K562 (cell line): ENCODE measurements at regions not wholly inside any gene's neighbourhood (a gene's known extent, or its start where the extent isn't known, plus 50 kb on each side); places are given as distances from the start of the nearest gene placed in this dataset.

Experiments used
- ATAC-seq: fragments of 200-7000 bp; cut with Tn5 transposase; 3 replicates; pipeline ENCODE4 v1.9.1; 2020; ENCODE audit warnings: moderate library complexity
- BruUV-seq: library from RNA; stranded (reverse); fragments of 400-500 nt; replicated peaks from 2 replicates; lab custom pipeline; 2021; lab: Mats Ljungman, UMichigan
- CTCF ChIA-PET: fragments of 300-600 bp; formaldehyde crosslinking; extraction: SDS; loops from one replicate; lab custom pipeline; 2021; ENCODE audit warnings: low intra/inter-chr PET ratio; lab: Yijun Ruan, JAX
- POLR2A ChIA-PET: fragments of 300-600, 350-650 bp; sonication (Branson Sonifier 250); formaldehyde crosslinking; extraction: SDS; loops from one replicate; lab custom pipeline; 2021; ENCODE audit warnings: antibody characterized with exemption, inconsistent platforms; lab: Yijun Ruan, JAX
- DNase-seq, 4 experiments: peaks; one replicate each; pipeline versions ENCODE4 v3.0.0 to v3.0.0-alpha.2; 2011 to 2018; ENCODE audit warnings: low spot score in 3 of 4, mixed read lengths in 3 of 4; ENCODE audit errors: extremely low read depth in 1 of 4
- FAIRE-seq: peaks from 2 replicates; lab custom pipeline; 2011; peaks lifted over from hg19 to GRCh38; lab: Jason Lieb, UNC
- H2AFZ ChIP-seq: 2 replicates; pipeline ENCODE4 v1.6.0; 2011; ENCODE audit warnings: low read depth, low read length, control low read depth, inconsistent platforms
- H3K27ac ChIP-seq: fragments of 200-600 bp; 3 replicates; pipeline ENCODE4 v1.8.0; 2011; ENCODE audit warnings: low read depth, mild to moderate bottlenecking, control low read depth, inconsistent platforms, low read length, moderate library complexity, mixed read lengths; ENCODE audit errors: extremely low read depth
- H3K27me3 ChIP-seq, 2 experiments: fragments of 300-600 bp in 1 of 2; 2 replicates in 1 of 2; 3 replicates in 1 of 2; pipeline versions ENCODE4 v1.6.0 to v1.8.0; 2011; ENCODE audit warnings: inconsistent platforms in 2 of 2, low read length in 2 of 2, mild to moderate bottlenecking in 1 of 2, mixed read lengths in 1 of 2, moderate library complexity in 1 of 2; ENCODE audit not compliant: control insufficient read depth in 2 of 2, insufficient read depth in 2 of 2
- H3K36me3 ChIP-seq: fragments of 300-600 bp; 3 replicates; pipeline ENCODE4 v1.8.0; 2011; ENCODE audit warnings: mild to moderate bottlenecking, low read length, inconsistent platforms; ENCODE audit not compliant: control insufficient read depth, insufficient read depth
- H3K4me1 ChIP-seq, 2 experiments: fragments of 200-600 bp in 1 of 2; replicated peaks in 1 of 2; 2 replicates in 1 of 2; 3 replicates in 1 of 2; pipeline versions ENCODE4 v1.5.1 to v1.8.0; 2011; ENCODE audit warnings: inconsistent platforms in 2 of 2, low read length in 2 of 2, mild to moderate bottlenecking in 1 of 2, mixed read lengths in 1 of 2, moderate library complexity in 1 of 2; ENCODE audit not compliant: control insufficient read depth in 2 of 2, insufficient read depth in 2 of 2
- H3K4me2 ChIP-seq: 2 replicates; pipeline ENCODE4 v1.6.1; 2011; ENCODE audit warnings: low read length, control low read depth, inconsistent platforms, mixed read lengths; ENCODE audit not compliant: insufficient read depth
- H3K4me3 ChIP-seq: fragments of 200-600 bp; sonication (generic), shearing (Covaris generic); 2 replicates; pipeline ENCODE4 v1.5.1; 2016; ENCODE audit warnings: control low read depth, inconsistent platforms
- H3K79me2 ChIP-seq: fragments of 200-600 bp; 3 replicates; pipeline ENCODE4 v1.8.0; 2011; ENCODE audit warnings: low read length, inconsistent platforms; ENCODE audit not compliant: control insufficient read depth, insufficient read depth
- H3K9ac ChIP-seq, 2 experiments: 2 replicates each; pipeline versions ENCODE4 v1.6.0 to v1.6.1; 2011; ENCODE audit warnings: low read depth in 2 of 2, low read length in 2 of 2, control low read depth in 1 of 2, inconsistent platforms in 1 of 2, mild to moderate bottlenecking in 1 of 2, mixed read lengths in 1 of 2; ENCODE audit not compliant: insufficient read depth in 1 of 2
- H3K9me1 ChIP-seq: one replicate; pipeline ENCODE4 v1.6.0; 2011; ENCODE audit warnings: inconsistent platforms, mild to moderate bottlenecking, low read length, moderate library complexity; ENCODE audit not compliant: control insufficient read depth, insufficient read depth
- H3K9me3 ChIP-seq: replicated peaks from 2 replicates; pipeline ENCODE4 v1.5.1; 2011; ENCODE audit warnings: low read depth, low read length, inconsistent platforms; ENCODE audit not compliant: control insufficient read depth, insufficient read depth
- H4K20me1 ChIP-seq: replicated peaks from 2 replicates; pipeline ENCODE4 v1.6.1; 2011; ENCODE audit warnings: low read length, inconsistent platforms, mixed read lengths; ENCODE audit not compliant: control insufficient read depth, insufficient read depth
- AFF4 ChIP-seq: sonication (generic); formaldehyde crosslinking; IDR thresholded peaks from 2 replicates; pipeline ENCODE4 v1.8.0; 2023; ENCODE audit warnings: mild to moderate bottlenecking, missing genetic modification reagents
- ARID3A ChIP-seq: IDR thresholded peaks from 2 replicates; pipeline ENCODE4 v1.6.1; 2012; ENCODE audit warnings: low read depth, low read length, improper control_type of control experiment, borderline replicate concordance
- ATF4 ChIP-seq: fragments of 450-650 bp; formaldehyde crosslinking; IDR thresholded peaks from 2 replicates; pipeline ENCODE4 v1.4.0; 2022; ENCODE audit warnings: mild to moderate bottlenecking, moderate library complexity
- CCNT2 ChIP-seq: IDR thresholded peaks from 2 replicates; pipeline ENCODE4 v1.6.1; 2011; ENCODE audit warnings: borderline replicate concordance, low read depth, mild to moderate bottlenecking, moderate library complexity, mixed read lengths, low read length; ENCODE audit not compliant: insufficient read length; ENCODE audit errors: extremely low read depth
- CREB5 ChIP-seq: fragments of 250-450 bp; sonication (Bioruptor Pico); IDR thresholded peaks from 2 replicates; pipeline ENCODE4 v1.5.0; 2020; ENCODE audit warnings: mild to moderate bottlenecking
- ETS2 ChIP-seq: IDR thresholded peaks from 2 replicates; pipeline ENCODE4 v1.6.1; 2016; ENCODE audit warnings: borderline replicate concordance, missing genetic modification characterization, mild to moderate bottlenecking, moderate library complexity, missing compliant biosample characterization; ENCODE audit not compliant: poor library complexity, severe bottlenecking
- HLTF ChIP-seq: fragments of 450-650 bp; IDR thresholded peaks from 2 replicates; pipeline ENCODE4 v1.6.1; 2016
- HMGN3 ChIP-seq: IDR thresholded peaks from 2 replicates; pipeline ENCODE4 v1.6.1; 2011; ENCODE audit warnings: borderline replicate concordance, low read depth, mild to moderate bottlenecking, mixed read lengths, low read length; ENCODE audit not compliant: insufficient read length; ENCODE audit errors: extremely low read depth
- HNRNPLL ChIP-seq: fragments of 200-400 bp; formaldehyde crosslinking; IDR thresholded peaks from 2 replicates; pipeline ENCODE4 v1.6.1; 2017; ENCODE audit warnings: low read length, low read depth, mild to moderate bottlenecking; ENCODE audit not compliant: poor library complexity, severe bottlenecking
- NBN ChIP-seq: fragments of 450-650 bp; IDR thresholded peaks from 2 replicates; pipeline ENCODE4 v1.6.1; 2016; ENCODE audit warnings: low read depth, mild to moderate bottlenecking
- PTTG1 ChIP-seq: fragments of 450-650 bp; IDR thresholded peaks from 2 replicates; pipeline ENCODE4 v1.6.1; 2016; ENCODE audit warnings: low read depth, mild to moderate bottlenecking, missing genetic modification characterization, missing compliant biosample characterization
- SNRNP70 ChIP-seq: fragments of 200-400 bp; formaldehyde crosslinking; optimal IDR thresholded peaks from 2 replicates; pipeline ENCODE3; 2017; ENCODE audit warnings: low read depth, low read length
- ZBTB7A ChIP-seq: IDR thresholded peaks from 2 replicates; pipeline ENCODE4 v1.6.1; 2011; ENCODE audit warnings: low read depth, mild to moderate bottlenecking, low read length, moderate library complexity, borderline replicate concordance; ENCODE audit not compliant: control insufficient read depth
- WGBS: fragments of 100-300 bp; shearing (Covaris generic); methylation state at CpG from one replicate; pipeline ENCODE4 v1.1.6; 2016; ENCODE audit warnings: low coverage, mixed read lengths; ENCODE audit not compliant: insufficient coverage; ENCODE audit errors: missing lambda C conversion rate; 5-methylcytosine and 5-hydroxymethylcytosine counted together
- in situ Hi-C: fragments of 300-500 bp; cut with MboI; formaldehyde crosslinking; loops from 4 replicates; pipeline ENCODE4 v1.15.0; 2018; ENCODE audit warnings: inconsistent platforms, mixed read lengths
- intact Hi-C: fragments of 100-400 bp; cut with micrococcal nuclease; formaldehyde crosslinking; loops from 2 replicates; pipeline ENCODE4 v1.14.2; 2022

GRCh38 chr4:126318376-126318775 lies 1003.6 kb downstream of the FAT4 start:
- Histone ChIP-seq H2AFZ (no peak overlapping the region), H3K4me1 (no peaks in the 10 kb centered on the region), H3K27ac (no peak overlapping the region), H3K4me3 (no peak overlapping the region), H4K20me1 (no peaks in the 10 kb centered on the region), H3K27me3 (no peaks in the 10 kb centered on the region; a peak in 1 of 5 replicates), H3K9me1 (no peaks in the 10 kb centered on the region), H3K79me2 (no peaks in the 10 kb centered on the region), H3K4me2 (no peak overlapping the region), H3K9ac (no peak overlapping the region), H3K9me3 (no peaks in the 10 kb centered on the region), H3K36me3 (no peaks in the 10 kb centered on the region)
- in situ Hi-C loops = no loop called here
- TF ChIP-seq NBN (no peak), CCNT2 (no peak), SNRNP70 (no peak), HMGN3 (no peak), HLTF (no peak), ARID3A (no peak), CREB5 (CRISPR knock-in tag) (no peak), ETS2 (tag) (no peak), AFF4 (CRISPR knock-in tag) (no peak), PTTG1 (tag) (no peak), HNRNPLL (no peak), ATF4 (CRISPR knock-in tag) (no peak), ZBTB7A (no peak)
- DNase-seq = no peak
- intact Hi-C loops = no loop called here
- BruUV-seq = no TSS peak
- no peak for FAIRE-seq
- ATAC-seq = no peak
- WGBS = 2% methylated on average over 3 of the region's 3 CpGs
- ChIA-PET POLR2A (interaction anchor here (0.5 to 1.2 kb wide), 2 partner anchors 16 to 47 kb away, joined by 3 to 5 read pairs; no protein-coding TSS in a partner anchor), CTCF (no interaction called here)
